GM21786 (cell line): ENCODE measurements at regions not wholly inside any gene's neighbourhood (a gene's known extent, or its start where the extent isn't known, plus 50 kb on each side); places are given as distances from the start of the nearest gene placed in this dataset.

Experiments
- ATAC-seq: cut with Tn5 transposase; IDR thresholded peaks from one replicate; pipeline ENCODE4 v1.9.1; 2021; ENCODE audit not compliant: unreplicated experiment

- no peak for ATAC-seq
Observed at GRCh38 chr15:31852933-31853799, 177.1 kb upstream of the CHRNA7 start.

GRCh38 chr15:31856581-31856980 is 173.7 kb upstream of the CHRNA7 start:
- no peak for ATAC-seq

- no peak for ATAC-seq
Observed at GRCh38 chr15:31857194-31857593, 173.1 kb upstream of the CHRNA7 start.

- no peak for ATAC-seq
Observed at GRCh38 chr15:31858026-31858425, 172.3 kb upstream of the CHRNA7 start.

- ATAC-seq, result no peak
Observed at GRCh38 chr15:31866248-31866647, 164.1 kb upstream of the CHRNA7 start.

GRCh38 chr15:31867536-31868442 is 162.5 kb upstream of the CHRNA7 start:
- no peak for ATAC-seq

- peak; percentile 8 for ATAC-seq
Observed at GRCh38 chr15:31869686-31870307, 160.5 kb upstream of the CHRNA7 start.

GRCh38 chr15:31870328-31871165 is 159.8 kb upstream of the CHRNA7 start, which contains the start of gene OTUD7A:
Gene OTUD7A (minus strand): TSS chr15:31870673.
- peak; percentile 92 for ATAC-seq

- ATAC-seq, result no peak
Observed at GRCh38 chr15:31871166-31871886, 159.0 kb upstream of the CHRNA7 start.

GRCh38 chr15:31871887-31872281 is 158.4 kb upstream of the CHRNA7 start:
- ATAC-seq, result no peak

GRCh38 chr15:31887246-31887645 is 143.1 kb upstream of the CHRNA7 start:
- ATAC-seq, result no peak

GRCh38 chr15:31892513-31892912 is 137.8 kb upstream of the CHRNA7 start:
- ATAC-seq, result no peak

- ATAC-seq, result no peak
Observed at GRCh38 chr15:31893780-31894179, 136.5 kb upstream of the CHRNA7 start.

- no peak for ATAC-seq
Observed at GRCh38 chr15:31897746-31898145, 132.6 kb upstream of the CHRNA7 start.

- ATAC-seq, result no peak
Observed at GRCh38 chr15:31901501-31901900, 128.8 kb upstream of the CHRNA7 start.

- ATAC-seq, result no peak
Observed at GRCh38 chr15:31905054-31905453, 125.3 kb upstream of the CHRNA7 start.

GRCh38 chr15:31925541-31925940 is 104.8 kb upstream of the CHRNA7 start:
- no peak for ATAC-seq

- no peak for ATAC-seq
Observed at GRCh38 chr15:31930967-31931366, 99.3 kb upstream of the CHRNA7 start.

GRCh38 chr15:31932576-31932975 is 97.7 kb upstream of the CHRNA7 start:
- no peak for ATAC-seq

GRCh38 chr15:31934821-31935220 is 95.5 kb upstream of the CHRNA7 start:
- ATAC-seq, result no peak
